ENCODE measurements at regions not wholly inside any gene's neighbourhood (a gene's known extent, or its start where the extent isn't known, plus 50 kb on each side); places are given as distances from the start of the nearest gene placed in this dataset.

DNA sequence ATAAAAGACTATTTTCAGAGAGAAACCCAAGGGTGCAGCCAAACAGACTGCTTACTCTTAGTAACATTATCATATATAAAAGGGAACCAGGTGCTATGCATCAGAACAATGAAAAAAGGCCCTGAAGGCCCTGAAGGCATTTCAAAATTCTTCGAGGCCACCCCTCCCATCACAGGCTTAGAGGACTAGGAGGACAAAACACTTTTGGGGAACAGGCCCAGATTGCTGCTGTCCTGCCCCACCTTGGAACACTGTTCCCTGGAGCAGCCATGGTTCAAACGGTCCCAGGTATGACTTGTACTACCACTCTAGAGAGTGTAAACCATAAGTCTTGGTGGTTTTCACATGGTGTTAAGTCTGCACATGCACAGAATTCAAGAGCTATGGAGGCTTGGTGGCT lies 2183.1 kb upstream of the CELF4 start:
- TF ChIP-seq, protein P1, sequence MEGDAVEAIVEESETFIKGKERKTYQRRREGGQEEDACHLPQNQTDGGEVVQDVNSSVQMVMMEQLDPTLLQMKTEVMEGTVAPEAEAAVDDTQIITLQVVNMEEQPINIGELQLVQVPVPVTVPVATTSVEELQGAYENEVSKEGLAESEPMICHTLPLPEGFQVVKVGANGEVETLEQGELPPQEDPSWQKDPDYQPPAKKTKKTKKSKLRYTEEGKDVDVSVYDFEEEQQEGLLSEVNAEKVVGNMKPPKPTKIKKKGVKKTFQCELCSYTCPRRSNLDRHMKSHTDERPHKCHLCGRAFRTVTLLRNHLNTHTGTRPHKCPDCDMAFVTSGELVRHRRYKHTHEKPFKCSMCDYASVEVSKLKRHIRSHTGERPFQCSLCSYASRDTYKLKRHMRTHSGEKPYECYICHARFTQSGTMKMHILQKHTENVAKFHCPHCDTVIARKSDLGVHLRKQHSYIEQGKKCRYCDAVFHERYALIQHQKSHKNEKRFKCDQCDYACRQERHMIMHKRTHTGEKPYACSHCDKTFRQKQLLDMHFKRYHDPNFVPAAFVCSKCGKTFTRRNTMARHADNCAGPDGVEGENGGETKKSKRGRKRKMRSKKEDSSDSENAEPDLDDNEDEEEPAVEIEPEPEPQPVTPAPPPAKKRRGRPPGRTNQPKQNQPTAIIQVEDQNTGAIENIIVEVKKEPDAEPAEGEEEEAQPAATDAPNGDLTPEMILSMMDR (IDR thresholded peaks at IDR 0.05; ENCODE audit: extremely low read depth in 1 of 2, insufficient read depth in 1 of 2, low read depth in 1 of 2, low read length in 2 of 2) = no peak
- TF ChIP-seq POLR2AphosphoS5 (IDR thresholded peaks at IDR 0.05; ENCODE audit: insufficient read depth, low read depth, low read length) = no peak
- TF ChIP-seq POLR2A (IDR thresholded peaks at IDR 0.05; ENCODE audit: low read depth, low read length) = no peak
- TF ChIP-seq EZH2 (IDR thresholded peaks at IDR 0.05; ENCODE audit: borderline replicate concordance, low read depth, low read length, severe bottlenecking) = no peak
- TF ChIP-seq, protein P2, sequence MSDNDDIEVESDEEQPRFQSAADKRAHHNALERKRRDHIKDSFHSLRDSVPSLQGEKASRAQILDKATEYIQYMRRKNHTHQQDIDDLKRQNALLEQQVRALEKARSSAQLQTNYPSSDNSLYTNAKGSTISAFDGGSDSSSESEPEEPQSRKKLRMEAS (IDR thresholded peaks at IDR 0.05; ENCODE audit: insufficient read depth, insufficient read length) = no peak
- no peak for TF ChIP-seq FOS (IDR thresholded peaks at IDR 0.05; ENCODE audit: borderline replicate concordance, insufficient read depth, low read length)
- TF ChIP-seq GATA2 (IDR thresholded peaks at IDR 0.05; ENCODE audit: insufficient read depth, insufficient read length, low read depth, low read length) = no peak
- TF ChIP-seq JUN (IDR thresholded peaks at IDR 0.05; ENCODE audit: borderline replicate concordance, insufficient read depth, insufficient read length, low read depth) = no peak

Measured in endothelial cell of umbilical vein (primary cell).